Astrocyte of the hippocampus (primary cell): ENCODE measurements at regions not wholly inside any gene's neighbourhood (a gene's known extent, or its start where the extent isn't known, plus 50 kb on each side); places are given as distances from the start of the nearest gene placed in this dataset.

Source experiments
- DNase-seq: peaks from one replicate; pipeline ENCODE4 v3.0.0; 2011; ENCODE audit warnings: low read depth, low spot score

DNA sequence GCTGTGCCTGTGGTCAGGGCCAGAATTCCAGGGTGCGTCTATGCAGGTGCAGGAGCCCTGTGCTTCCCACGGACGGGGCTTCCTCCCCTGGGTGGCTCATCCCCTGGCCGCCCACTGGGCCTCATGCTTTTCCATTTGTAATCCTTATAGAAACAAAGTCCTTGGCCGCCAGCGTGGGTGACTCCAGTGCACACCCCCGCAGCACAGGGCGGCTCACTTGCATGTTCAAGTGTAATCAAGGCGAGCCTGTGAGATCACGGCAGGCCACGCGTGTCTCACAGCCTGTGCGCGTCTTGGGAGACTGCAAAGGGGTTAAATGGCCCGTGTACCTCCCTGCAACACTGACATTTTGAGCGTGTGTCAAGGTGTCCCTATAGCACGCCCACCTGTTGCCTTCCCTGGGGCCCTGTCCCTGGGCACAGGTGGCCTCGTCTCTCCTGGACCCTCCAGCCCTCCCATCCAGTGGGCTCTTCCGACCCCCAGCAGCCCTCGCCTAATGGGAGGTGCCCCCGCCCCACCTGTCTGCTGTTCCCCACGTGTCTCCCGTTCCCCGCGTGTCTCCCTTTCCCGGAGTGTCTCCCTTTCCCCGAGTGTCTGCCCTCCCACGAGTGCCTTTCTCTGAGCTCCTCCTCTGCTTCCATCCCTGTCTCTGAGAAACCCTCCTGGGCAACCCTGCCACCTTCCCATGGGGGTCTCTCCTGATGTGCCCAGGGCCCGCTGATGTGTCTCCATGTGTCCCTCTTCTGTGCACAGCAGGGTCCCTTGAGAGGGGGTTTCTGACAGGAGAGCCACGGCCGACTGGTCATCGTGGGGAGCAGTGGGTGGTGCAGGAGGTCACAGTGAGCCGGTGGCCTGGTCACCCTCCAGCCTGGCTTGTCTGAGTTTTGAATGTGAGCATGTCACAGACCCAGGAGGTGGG, 1215.3 kb downstream of the BRD1 start:
- no peak for DNase-seq

DNA sequence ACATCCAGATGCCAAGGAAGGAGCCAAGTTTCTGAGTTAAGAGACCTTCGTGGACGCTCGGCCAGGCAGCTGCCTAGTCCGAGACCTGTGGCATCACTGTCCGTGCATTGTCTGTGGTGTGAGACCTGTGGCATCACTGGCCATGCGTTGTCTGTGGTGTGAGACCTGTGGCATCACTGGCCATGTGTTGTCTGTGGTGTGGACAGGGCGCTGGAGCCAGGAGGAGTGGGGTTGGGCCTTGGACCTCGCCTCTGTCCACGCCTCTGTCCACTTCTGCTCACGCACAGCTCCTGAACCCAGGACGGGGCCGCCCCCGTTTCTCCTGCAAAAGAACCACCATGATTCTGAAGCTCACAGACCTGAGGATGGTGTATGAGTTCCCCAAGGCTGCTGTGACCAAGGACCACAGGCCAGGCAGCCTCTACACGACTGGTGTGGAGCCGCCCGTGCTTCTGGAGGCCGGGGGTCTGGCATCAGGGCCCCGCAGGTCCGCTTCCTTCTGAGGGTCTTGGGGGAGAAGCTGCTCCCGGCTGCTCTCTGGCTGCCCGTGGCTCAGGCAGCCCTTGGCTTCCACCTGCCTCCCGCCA, 1218.3 kb downstream of the BRD1 start:
- no peak for DNase-seq

DNA sequence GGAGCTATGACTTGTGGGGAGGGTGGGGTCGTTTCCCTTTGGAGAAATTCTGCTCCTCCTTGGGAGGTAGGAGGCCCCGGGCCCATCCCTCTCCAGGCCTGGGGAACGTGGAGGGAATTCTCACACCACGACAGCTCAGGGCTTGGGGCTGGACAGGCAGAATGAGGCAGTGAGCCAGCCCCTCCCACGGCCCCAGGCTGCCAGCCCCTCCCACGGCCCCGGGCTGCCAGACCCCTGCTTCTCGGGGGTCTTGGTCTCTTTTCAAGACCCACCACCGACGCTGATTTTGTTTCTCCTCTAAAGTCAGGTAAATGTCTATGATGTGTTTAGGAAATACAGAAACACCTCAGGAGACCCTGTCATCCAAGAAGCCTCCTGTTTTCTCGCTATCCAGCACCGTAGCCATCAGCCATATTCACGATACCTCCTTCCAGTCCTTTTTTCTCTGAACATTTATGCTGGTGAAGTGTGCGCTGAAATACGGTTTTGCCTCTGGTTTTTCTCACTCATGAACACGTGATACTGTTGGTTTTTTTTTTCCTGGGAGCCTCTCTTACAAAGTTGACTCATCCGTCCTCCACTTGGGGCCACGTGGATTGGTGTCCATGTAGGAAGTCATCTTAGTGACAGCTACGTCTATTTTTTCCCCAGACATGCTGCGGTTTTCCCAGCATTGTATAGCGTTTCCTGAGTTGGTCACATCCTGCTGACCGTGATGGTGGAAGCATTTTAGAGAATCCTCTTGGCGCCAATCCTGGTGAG, 1219.6 kb downstream of the BRD1 start:
- no peak for DNase-seq

DNA sequence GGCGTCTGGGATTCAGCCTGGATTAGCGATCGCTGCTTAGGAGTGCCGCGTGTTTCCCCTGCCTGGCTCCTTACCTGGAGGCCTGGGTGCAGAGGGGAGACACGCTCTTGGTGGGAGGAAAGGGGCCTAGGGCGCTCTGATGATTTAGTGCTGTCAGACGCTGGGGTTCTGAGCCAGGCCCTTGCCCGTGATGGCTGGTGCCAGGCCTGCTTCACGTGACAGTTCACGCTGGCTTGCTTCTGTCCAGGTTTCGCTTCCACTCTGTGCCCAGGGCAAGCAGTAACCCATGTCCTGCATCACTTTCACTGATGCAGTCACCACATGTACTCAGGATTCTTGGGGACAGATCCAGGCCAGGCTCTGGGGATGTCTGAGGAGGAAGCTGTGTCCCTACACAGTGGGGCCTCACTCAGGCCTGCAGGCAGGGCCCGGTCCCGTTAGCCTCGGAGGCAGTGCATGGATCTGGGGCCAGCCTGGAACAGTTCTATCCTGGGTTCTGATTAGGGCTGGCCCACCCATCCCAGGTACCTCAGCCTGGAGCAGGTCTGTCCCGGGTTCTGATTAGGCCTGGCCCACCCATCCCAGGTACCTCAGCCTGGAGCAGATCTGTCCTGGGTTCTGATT, 1220.9 kb downstream of the BRD1 start:
- no peak for DNase-seq

DNA sequence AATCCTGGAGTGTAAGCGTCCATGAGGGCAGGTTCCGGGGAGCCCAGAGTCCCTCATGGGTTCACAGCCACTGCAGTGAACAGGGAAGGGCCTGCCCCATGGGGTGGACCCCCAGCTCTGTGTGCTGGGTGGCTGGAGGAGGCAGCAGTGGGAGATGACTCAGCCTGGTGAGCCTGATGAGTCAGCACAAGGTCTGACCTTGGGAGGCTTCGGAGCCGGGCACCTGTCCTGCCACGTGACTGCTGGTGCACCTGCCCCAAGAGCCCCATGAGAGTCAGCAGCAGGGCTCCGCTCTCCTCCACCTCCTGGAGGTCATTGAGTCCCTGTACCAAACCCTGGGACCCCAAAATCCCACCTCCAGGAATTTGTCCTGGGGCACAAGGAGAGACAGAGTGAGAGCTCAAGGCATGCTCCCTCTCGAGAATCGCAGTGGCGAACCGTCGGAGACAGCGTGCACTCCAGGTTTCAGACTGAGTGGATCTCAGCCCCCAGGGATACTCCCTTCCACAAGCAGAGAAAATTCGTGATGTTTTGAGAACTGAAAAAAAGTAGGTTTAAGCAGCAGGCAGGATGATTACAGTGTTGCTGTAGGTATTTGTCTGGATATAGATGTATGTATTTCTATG, 1221.7 kb downstream of the BRD1 start:
- DNase-seq = peak; percentile 13

DNA sequence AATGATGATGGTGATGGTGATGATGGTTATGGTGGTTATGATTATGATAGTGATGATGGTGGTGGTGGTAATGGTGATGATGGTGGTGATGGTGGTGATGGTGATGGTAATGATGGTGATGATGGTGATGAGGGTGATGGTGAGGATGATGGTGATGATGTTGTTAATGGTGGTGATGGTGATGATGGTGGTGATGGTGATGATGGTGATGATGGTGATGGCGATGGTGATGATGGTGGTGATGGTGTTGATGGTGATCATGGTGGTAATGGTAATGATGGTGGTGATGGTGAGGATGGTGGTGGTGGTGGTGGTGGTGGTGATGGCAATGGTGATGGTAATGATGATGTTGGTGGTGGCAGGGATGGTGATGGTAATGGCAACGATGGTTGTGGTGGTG, 1222.5 kb downstream of the BRD1 start:
- DNase-seq = no peak

DNA sequence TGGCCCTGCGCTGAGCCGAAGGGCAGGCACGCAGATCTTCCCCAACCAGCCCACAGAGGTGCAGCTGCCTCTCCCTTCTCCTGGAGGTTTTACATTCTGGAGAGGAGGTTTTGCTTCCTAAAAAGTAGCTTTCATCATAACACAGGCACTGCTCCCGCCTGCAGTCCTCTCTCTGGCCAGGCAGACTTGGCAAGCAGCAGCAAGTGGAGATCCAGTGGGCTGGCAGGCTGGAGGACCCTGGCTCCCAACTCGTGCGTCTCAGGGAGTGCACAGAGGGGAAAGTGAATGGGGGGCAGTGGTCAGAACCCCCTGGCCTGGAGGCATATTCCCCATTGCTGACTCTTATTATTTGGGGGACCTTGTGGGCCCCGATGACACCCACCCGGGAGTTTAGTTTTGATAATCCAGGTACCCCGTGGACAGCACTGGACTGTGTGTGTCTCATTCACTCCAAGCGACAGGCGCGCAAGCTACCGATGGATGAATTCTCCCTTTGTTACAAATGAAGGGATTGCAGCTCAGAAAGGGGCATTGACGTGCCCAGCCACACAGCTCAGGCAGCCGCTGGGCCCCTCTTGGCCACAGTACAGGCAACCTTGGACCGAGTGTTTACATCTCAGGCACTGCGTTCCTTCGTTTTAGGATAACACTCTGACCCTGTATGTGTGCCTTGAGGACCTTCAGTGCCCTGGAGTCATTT, 1223.9 kb downstream of the BRD1 start:
- DNase-seq = no peak

DNA sequence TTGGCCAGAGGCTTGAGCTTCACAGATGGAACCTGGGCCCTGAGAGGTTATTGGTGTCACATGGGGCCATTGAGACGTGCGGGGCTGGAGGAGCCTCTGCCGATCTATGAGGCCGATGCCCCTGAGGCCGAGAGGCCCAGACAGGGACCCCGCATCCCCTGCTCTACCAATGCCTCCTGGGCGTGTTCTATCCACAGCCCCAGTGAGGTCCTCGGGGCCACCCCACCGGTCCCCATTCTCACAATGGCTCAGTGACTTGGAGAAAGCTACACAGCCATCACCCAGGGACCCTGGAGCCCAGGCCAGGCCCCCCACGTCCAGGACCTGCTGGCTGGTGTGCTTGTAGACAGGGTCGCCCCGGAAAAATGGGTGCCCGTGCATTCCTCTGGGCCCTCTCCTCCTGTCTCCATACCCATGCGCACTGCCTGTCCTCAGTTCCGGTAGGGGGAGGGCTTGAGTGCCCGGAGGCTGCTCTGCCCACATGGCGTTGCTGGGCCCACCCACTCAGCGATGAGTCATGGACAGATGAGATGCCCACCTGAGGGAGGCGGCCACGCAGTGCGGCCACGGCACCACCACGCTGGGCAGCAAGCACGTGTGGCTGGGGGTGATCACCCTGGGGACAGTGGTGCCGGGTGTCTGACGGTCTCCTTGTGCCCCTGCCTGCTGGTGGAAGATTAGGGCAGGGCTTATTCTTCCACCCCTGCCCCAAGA, 1224.7 kb downstream of the BRD1 start:
- no peak for DNase-seq

DNA sequence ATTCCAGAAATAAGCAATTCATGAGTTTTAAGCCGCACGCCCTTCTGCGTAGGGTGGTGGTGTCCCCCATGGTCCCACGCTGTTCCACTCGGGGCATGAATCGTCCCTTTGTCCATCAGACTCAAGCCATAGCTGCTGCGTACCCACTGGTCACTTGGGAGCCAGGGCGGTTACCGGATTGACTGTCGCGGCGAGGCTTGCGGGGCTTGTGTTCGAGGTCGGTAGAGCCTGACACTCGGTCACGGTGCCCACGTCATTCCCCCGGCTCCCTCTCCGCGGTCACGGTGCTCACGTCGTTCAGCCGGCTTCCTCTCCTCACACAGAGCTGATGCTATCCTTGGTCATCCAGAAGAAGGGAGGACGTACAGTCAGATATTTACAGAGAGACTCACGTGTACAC, 1227.0 kb downstream of the BRD1 start:
- DNase-seq = no peak

DNA sequence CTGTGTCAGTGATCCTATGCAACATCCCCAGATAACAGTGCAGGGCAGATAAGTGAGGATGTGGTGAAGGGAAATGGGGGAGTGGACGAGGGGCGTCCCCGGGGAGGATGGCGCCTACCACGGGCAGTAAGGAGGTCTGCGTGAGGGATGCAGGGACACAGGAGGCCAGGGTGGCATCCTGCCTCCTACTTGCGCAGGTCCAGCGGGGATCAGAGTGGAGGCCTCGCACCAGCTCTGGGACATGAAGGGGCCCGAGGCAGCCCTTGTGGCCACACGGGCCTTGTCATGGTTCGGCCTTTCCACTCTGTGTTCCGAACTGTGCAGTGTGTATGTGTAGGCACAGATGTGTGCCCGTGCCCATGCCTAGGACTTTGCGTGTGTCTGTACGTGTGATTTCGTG, 1227.5 kb downstream of the BRD1 start:
- DNase-seq = no peak

DNA sequence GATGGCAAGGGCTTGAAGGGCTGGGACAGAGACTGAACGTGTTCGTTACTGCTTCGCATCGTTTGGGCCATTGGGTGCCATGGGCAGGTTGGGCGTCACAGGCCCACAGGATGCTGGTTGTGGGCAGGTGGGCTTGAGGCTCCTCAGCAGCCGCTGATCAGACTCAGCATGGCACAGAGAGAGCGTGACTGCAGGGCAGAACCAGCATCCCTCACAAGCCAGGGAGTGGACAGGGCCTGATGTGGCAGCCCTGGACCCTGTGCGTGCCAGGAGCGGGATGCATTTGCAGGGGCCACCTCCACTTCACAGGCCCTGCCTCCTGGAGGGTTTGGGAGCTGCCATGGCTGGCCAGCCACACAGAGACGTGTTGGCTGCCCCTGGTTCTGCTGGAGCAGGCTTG, 1228.3 kb downstream of the BRD1 start:
- DNase-seq = no peak

DNA sequence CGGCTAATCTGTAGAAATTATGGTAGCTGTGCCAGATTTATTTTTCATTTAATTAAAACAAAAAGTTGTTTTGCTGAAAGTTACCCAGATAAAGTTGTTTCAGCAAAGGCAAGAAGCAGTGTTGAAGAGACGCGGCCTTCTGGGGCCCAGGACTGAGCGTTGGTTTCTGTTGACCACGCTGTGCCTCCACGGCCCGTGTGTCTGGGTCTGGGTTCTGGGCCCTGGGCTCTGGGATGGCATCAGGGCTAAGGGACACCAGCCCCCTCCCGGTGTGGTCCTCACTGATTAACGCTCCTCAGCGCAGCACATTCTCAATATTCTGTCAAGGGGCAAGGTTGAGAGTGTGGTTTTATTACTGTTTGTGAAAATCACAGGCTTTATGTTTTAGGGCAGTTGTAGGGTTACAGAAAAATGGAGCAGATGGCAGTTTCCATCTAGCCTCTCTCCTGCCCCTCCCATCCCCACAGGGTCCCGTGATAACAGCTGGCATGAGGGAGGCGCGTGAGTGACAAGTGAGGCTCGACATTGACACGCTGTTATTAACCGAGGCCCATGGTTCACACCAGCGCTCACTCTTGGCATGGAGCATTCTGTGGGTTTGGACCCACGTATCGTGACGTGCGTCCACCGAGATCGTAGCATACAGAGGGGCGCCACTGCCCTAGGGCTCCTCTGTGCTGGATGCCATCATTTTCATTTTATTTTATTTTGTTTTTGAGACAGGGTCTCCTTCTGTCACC, 1231.4 kb downstream of the BRD1 start:
- no peak for DNase-seq

DNA sequence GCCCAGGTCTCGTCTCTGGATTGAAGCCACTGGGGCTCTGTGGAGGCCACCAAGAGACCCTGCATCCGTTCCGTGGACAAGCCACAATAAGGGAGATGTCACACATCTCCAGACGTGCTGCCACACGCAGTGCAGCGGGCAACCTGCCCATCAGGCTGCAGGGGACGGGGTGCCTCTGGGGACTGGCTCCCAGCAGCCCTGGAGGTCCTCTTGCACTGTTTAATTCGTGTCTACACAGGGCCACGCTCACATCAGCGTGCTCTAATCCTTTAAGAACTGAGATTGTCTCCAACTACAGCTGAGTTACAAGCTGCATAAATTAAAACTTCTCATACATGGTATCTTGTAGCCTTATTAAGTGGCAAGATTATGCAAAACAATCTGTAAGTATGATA, 1232.2 kb downstream of the BRD1 start:
- DNase-seq = no peak

DNA sequence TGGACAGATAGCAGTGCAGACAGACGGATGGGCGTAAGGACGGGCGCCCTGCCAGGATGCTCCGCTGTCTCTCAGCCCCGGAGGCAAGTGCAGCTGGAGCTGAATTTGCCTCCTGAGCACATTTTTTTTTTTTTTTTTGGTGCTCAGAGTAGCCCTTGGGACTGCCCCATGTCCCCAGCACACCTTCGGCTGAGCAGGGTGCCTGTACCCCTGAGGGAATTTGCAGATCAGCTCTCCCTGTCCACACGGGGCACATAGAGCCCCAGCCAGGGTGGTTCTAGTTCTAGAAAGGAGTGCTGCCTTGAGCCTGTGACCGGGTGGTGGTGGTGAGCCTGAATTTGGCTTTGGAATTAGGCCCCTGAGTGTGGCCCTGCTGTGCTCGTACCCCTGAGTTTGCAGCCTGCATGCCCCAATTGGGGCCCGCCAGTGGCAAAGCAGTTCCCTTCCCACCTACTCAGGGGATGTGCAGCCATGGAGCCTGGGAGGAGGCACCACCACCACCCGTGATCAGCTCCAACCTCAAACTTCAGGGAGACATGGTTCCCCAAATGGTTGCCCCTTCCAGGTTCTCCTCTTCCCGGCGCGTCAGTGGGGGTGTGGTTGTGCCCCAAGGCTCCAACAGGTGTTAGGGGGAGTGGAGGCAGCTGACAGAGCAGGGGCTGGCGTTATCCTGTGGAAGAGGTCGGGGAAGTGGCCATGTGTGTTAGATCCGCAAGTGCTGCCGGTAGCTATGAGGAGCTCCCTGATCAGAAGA, 1232.7 kb downstream of the BRD1 start:
- DNase-seq = no peak

DNA sequence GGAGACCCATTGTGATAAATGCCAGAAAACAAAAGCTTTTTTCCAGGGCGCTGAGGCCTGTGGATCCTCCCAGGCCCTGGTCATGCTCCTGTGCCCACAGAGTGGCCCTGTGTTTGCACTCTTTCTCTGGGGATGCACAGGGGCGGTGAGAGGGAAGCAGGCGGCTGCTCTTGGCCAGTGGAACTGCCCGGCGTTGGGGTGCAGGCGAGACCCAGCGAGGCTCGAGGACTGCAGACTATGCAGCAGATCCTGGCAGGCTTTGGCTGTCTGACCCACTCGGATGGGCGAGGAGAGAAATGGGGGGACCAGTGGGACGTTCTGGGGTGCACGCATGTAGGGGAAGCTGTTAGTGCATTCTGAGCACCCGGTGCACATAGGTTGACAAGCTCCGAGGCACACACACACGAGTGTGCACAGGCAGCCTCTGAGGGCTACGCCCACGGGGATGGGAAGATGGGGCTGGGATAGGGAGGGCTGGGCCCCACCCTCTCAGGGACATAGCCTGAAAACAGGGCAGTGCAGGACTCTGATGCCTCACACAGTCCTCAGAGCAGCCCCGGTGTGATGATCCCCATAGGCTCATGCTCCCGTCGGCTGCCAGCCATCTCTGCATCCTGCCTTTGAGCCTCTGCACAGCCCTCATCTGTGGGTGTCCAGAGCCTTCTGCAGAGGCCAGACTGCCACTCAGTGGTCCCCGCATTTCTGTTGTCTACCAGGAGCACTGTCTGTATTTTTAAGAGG, 1233.5 kb downstream of the BRD1 start:
- DNase-seq = no peak

DNA sequence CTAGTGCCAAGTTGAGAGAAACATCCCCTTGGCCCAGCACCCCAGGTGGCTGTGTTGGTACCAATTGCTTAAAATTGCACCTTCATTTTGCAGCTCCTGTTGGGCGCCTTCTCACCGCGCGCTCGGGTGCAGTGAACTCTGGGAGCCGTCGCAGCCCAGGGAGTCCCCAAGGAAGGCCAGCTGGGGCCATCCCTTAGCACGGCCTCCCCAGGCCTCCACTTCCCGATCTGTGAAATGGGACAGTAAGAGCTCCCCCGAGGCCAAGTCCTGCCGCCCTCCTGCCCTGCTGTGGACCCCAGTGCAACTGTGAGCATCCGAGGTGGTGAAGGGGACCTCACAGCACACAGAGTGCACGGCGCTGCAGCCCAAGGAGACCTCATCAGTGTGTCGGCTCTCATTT, 1234.1 kb downstream of the BRD1 start:
- no peak for DNase-seq

DNA sequence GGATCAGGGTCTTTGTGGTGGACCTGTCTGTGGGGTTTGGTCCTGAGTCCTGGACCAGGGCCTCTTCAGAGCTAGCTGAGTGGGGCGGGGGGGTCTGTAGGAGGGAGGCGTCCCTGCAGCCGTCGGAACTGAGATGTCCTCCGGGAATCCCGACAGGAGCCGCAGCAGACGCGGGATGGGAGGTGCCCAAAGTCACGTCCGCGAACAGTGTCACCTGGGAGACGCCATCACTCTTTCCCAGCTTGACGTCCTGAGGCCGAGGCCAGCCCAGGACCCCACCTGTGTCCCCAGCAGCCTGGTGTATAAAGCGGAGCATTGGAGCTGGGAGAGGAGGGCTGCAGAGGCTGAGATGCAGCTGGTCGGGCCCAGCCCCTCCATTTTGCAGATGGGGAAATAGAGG, 1234.7 kb downstream of the BRD1 start:
- no peak for DNase-seq

DNA sequence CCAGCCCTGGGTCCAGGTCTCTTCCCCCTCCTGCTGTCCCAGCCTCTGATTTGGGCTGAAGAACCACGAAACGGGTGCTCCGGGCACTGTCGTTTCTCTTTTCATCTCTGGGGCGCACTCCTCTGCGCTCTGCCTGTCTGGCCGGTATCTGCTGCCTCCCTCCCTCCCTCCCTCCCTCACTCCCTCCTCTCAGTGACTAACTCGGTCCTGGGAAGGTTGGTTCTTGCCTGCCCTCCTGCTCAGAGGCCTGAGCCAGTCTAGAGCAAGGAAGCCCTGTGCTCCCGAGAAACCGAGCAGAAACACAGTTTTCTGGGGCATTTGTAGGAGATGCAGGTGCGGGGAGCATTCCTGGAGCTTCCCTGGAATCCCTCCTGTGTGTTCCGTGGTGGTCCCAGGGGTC, 1235.2 kb downstream of the BRD1 start:
- peak; percentile 17 for DNase-seq

DNA sequence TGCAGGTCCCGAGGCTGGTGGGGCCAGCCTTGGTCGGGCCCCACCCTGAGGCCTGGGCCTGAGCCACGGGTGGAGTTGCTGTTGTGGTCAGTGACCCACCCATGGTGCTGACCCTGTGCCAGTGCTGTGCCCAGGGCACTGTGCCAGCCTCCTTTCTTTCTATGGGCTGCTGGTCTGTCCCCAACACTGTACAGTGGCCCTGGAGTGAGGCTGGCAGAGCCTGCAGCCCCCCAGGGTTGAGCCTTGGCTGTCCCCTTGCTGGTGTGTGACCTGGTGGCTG, 1235.7 kb downstream of the BRD1 start:
- DNase-seq = no peak
